ENCODE measurements at regions not wholly inside any gene's neighbourhood (a gene's known extent, or its start where the extent isn't known, plus 50 kb on each side); places are given as distances from the start of the nearest gene placed in this dataset.

GRCh38 chr11:103773059-103773458, 263.4 kb upstream of the DDI1 start:
- Histone ChIP-seq H3K4me3 (ENCODE audit: low read depth, low read length, poor library complexity, severe bottlenecking) (no peak overlapping the region), H3K27ac (ENCODE audit: low read depth, low read length, poor library complexity, severe bottlenecking) (no peak overlapping the region), H3K36me3 (ENCODE audit: insufficient read depth, low read length, poor library complexity, severe bottlenecking) (no peaks in the 10 kb centered on the region), H3K9me3 (ENCODE audit: low read depth, low read length, poor library complexity, severe bottlenecking) (no peaks in the 10 kb centered on the region), H3K27me3 (replicated peaks; ENCODE audit: insufficient read depth, low read depth, low read length, poor library complexity) (no peaks in the 10 kb centered on the region), H3K4me1 (ENCODE audit: insufficient read depth, low read length, poor library complexity, severe bottlenecking) (no peaks in the 10 kb centered on the region)
- BruUV-seq (replicated peaks), result no TSS peak
- intact Hi-C loops (cut with micrococcal nuclease; ENCODE audit: unreplicated experiment), result no loop called here
- ChIA-PET POLR2A (ENCODE audit: low non-redundant PET) (no interaction called here), CTCF (no interaction called here)
- no peak for DNase-seq (ENCODE audit: low spot score)
- TF ChIP-seq, protein P1, sequence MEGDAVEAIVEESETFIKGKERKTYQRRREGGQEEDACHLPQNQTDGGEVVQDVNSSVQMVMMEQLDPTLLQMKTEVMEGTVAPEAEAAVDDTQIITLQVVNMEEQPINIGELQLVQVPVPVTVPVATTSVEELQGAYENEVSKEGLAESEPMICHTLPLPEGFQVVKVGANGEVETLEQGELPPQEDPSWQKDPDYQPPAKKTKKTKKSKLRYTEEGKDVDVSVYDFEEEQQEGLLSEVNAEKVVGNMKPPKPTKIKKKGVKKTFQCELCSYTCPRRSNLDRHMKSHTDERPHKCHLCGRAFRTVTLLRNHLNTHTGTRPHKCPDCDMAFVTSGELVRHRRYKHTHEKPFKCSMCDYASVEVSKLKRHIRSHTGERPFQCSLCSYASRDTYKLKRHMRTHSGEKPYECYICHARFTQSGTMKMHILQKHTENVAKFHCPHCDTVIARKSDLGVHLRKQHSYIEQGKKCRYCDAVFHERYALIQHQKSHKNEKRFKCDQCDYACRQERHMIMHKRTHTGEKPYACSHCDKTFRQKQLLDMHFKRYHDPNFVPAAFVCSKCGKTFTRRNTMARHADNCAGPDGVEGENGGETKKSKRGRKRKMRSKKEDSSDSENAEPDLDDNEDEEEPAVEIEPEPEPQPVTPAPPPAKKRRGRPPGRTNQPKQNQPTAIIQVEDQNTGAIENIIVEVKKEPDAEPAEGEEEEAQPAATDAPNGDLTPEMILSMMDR (conservative IDR thresholded peaks at IDR 0.05; ENCODE audit: low read depth, low read length), result no peak
- no peak for TF ChIP-seq EZH2 (IDR thresholded peaks at IDR 0.05; ENCODE audit: borderline replicate concordance, low read depth, low read length, poor library complexity, severe bottlenecking)

GRCh38 chr11:103773537-103773936, 262.9 kb upstream of the DDI1 start:
- CTCF ChIA-PET, result no interaction called here
- no TSS peak for BruUV-seq (replicated peaks)

DNA sequence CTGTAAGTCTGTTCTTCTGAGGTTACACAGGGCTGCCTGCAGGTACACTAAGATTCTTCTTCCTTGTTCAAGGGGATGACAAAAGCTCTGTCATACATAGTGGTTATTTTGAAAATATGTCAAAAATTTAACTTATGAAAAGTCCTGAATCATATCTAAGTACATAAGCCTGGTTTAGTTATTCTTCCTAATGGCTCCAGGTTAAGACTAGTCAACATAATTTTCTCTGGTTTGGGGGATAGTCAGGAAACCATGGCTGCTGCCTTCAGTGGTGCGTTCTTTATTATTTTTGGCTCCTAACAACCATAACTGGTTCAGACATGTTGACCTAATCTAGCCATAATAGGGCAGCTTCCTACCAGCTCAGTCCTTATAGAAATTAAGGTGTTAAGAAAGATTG, 257.4 kb upstream of the DDI1 start:
- no peak for DNase-seq (ENCODE audit: low spot score)
- no TSS peak for BruUV-seq (replicated peaks)
- Histone ChIP-seq H3K4me1 (ENCODE audit: insufficient read depth, low read length, poor library complexity, severe bottlenecking) (no peaks in the 10 kb centered on the region), H3K36me3 (ENCODE audit: insufficient read depth, low read length, poor library complexity, severe bottlenecking) (no peaks in the 10 kb centered on the region), H3K27ac (ENCODE audit: low read depth, low read length, poor library complexity, severe bottlenecking) (no peak overlapping the region), H3K9me3 (ENCODE audit: low read depth, low read length, poor library complexity, severe bottlenecking) (no peaks in the 10 kb centered on the region), H3K4me3 (ENCODE audit: low read depth, low read length, poor library complexity, severe bottlenecking) (no peak overlapping the region), H3K27me3 (replicated peaks; ENCODE audit: insufficient read depth, low read depth, low read length, poor library complexity) (no peaks in the 10 kb centered on the region)
- intact Hi-C loops (cut with micrococcal nuclease; ENCODE audit: unreplicated experiment), result no loop called here
- ChIA-PET POLR2A (ENCODE audit: low non-redundant PET) (no interaction called here), CTCF (no interaction called here)
- TF ChIP-seq, protein P1 (conservative IDR thresholded peaks at IDR 0.05; ENCODE audit: low read depth, low read length), result no peak
- TF ChIP-seq EZH2 (IDR thresholded peaks at IDR 0.05; ENCODE audit: borderline replicate concordance, low read depth, low read length, poor library complexity, severe bottlenecking), result no peak

More at GRCh38 chr11:103773537-103773936, 262.9 kb upstream of the DDI1 start:
- DNase-seq (ENCODE audit: low spot score), result no peak
- POLR2A ChIA-PET (ENCODE audit: low non-redundant PET), result no interaction called here
- Histone ChIP-seq H3K9me3 (ENCODE audit: low read depth, low read length, poor library complexity, severe bottlenecking) (no peaks in the 10 kb centered on the region), H3K4me1 (ENCODE audit: insufficient read depth, low read length, poor library complexity, severe bottlenecking) (no peaks in the 10 kb centered on the region), H3K27me3 (replicated peaks; ENCODE audit: insufficient read depth, low read depth, low read length, poor library complexity) (no peaks in the 10 kb centered on the region), H3K4me3 (ENCODE audit: low read depth, low read length, poor library complexity, severe bottlenecking) (no peak overlapping the region), H3K27ac (ENCODE audit: low read depth, low read length, poor library complexity, severe bottlenecking) (no peak overlapping the region), H3K36me3 (ENCODE audit: insufficient read depth, low read length, poor library complexity, severe bottlenecking) (no peaks in the 10 kb centered on the region)
- no peak for TF ChIP-seq EZH2 (IDR thresholded peaks at IDR 0.05; ENCODE audit: borderline replicate concordance, low read depth, low read length, poor library complexity, severe bottlenecking)
- TF ChIP-seq, protein P1 (conservative IDR thresholded peaks at IDR 0.05; ENCODE audit: low read depth, low read length), result no peak
- intact Hi-C loops (cut with micrococcal nuclease; ENCODE audit: unreplicated experiment), result no loop called here

Data from A673 (cell line).